NB4 (cell line): ENCODE measurements at regions not wholly inside any gene's neighbourhood (a gene's known extent, or its start where the extent isn't known, plus 50 kb on each side); places are given as distances from the start of the nearest gene placed in this dataset.

Experiments used
- DNase-seq: peaks from one replicate; pipeline ENCODE4 v3.0.0; 2010; ENCODE audit warnings: low read depth
- H3K4me3 ChIP-seq: one replicate; pipeline ENCODE4 v1.5.1; 2011; ENCODE audit warnings: mild to moderate bottlenecking, low read depth, low read length, moderate library complexity
- CTCF ChIP-seq: IDR thresholded peaks from one replicate; pipeline ENCODE4 v1.5.1; 2012; ENCODE audit warnings: low read depth, low read length
- MAX ChIP-seq: IDR thresholded peaks from 2 replicates; pipeline ENCODE4 v1.6.1; 2011; ENCODE audit warnings: low read depth, low read length
- MYC ChIP-seq: IDR thresholded peaks from 2 replicates; pipeline ENCODE4 v1.6.1; 2011; ENCODE audit warnings: low read depth, low read length
- POLR2A ChIP-seq: IDR thresholded peaks from 2 replicates; pipeline ENCODE4 v1.6.1; 2011; ENCODE audit warnings: mild to moderate bottlenecking; ENCODE audit not compliant: insufficient read length; ENCODE audit errors: extremely low read depth

- no peak overlapping the region for H3K4me3 ChIP-seq
- no peak for DNase-seq
- TF ChIP-seq POLR2A (no peak), MYC (no peak), CTCF (no peak), MAX (no peak)
These were observed 193.9 kb downstream of the ZNF608 start for GRCh38 chr5:124552526-124552925.

DNA sequence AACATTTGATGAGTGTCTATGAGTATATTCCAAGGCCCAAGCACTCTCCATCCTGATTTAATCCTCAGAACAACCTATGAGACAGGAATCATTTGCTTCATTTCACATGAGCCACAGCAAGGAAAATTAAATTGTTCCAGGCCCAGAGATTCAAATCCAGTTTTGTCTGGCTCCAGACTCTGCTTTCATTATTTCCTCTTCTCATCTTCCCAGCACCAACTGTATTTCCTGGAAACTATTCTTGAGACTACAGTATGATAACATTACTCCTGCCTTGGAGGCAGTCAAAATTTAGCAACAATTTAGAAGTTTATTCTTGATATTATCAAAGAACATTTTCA, 194.5 kb downstream of the ZNF608 start:
- H3K4me3 ChIP-seq = no peak overlapping the region
- DNase-seq = no peak
- TF ChIP-seq POLR2A = no peak
- no peak for TF ChIP-seq CTCF
- TF ChIP-seq MYC = no peak
- TF ChIP-seq MAX = no peak

- DNase-seq = no peak
- TF ChIP-seq CTCF = no peak
- no peak for TF ChIP-seq POLR2A
- TF ChIP-seq MYC = no peak
- no peak for TF ChIP-seq MAX
- H3K4me3 ChIP-seq = no peak overlapping the region
These were observed 195.7 kb downstream of the ZNF608 start for GRCh38 chr5:124550731-124551130.

DNA sequence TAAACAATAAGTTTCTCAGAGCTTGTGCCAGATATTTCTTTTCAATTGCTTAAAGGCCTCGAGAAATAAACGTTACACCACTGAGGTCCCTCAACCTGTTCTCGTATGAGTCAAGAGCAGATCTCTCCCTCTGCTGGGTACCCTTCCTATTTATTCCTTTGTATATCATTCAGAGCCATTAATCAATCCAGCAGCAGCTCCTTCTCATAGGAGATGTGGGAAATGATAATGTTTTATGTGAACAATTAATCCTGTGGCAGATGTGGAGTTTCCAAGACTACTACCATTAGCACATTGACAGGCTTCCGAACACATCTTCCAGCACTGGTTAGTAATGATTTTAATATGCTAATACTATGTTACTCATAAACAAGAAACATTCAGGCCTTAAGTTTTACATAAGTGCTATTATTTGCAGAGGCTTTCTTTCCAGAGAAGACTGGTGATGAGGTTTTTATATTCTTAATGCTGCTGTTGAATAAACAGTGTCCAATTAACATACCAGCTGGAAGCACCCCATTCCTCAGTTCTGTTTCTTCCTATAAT, 196.5 kb downstream of the ZNF608 start:
- TF ChIP-seq POLR2A = no peak
- TF ChIP-seq CTCF = no peak
- TF ChIP-seq MYC = no peak
- TF ChIP-seq MAX = no peak
- no peak for DNase-seq

DNA sequence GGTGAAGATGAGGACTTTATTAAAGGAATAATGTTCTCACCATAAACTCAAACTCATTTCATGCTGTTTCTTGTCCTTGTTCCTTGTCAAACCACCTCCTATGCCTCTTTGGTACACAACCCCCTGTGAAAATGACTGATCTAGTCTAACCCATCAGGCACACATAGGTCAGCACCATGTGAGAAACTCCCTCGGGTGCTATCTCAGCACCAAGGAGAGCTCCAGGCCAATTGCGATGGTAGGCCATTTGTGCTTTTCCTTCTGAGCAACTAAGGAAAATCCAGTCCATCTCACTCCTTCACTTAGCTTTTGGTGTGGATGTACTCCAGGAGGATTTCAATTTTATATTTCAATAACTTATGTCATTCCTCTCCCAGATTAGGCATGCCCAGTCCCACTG, 199.8 kb downstream of the ZNF608 start:
- DNase-seq = peak; percentile 21
- no peak overlapping the region for H3K4me3 ChIP-seq

More for the DNA sequence above, 196.5 kb downstream of the ZNF608 start:
- no peak overlapping the region for H3K4me3 ChIP-seq

More for the DNA sequence above, 199.8 kb downstream of the ZNF608 start:
- TF ChIP-seq POLR2A (no peak), MAX (no peak), MYC (no peak), CTCF (no peak)
